DND-41 (cell line): ENCODE measurements at regions not wholly inside any gene's neighbourhood (a gene's known extent, or its start where the extent isn't known, plus 50 kb on each side); places are given as distances from the start of the nearest gene placed in this dataset.

Experiments
- ATAC-seq: fragments of 200-7000 bp; cut with Tn5 transposase; 3 replicates; pipeline ENCODE4 v1.9.1; 2021; ENCODE audit warnings: low read depth; ENCODE audit not compliant: insufficient read depth
- DNase-seq: peaks from one replicate; pipeline ENCODE4 v3.0.0-alpha.2; 2020
- H2AFZ ChIP-seq: 2 replicates; pipeline ENCODE4 v1.6.0; 2012; ENCODE audit warnings: low read depth, low read length
- H3K27ac ChIP-seq: 2 replicates; pipeline ENCODE4 v1.5.1; 2012; ENCODE audit warnings: low read length, inconsistent platforms
- H3K27me3 ChIP-seq: fragments of 200-600 bp; sonication (generic); 2 replicates; pipeline ENCODE4 v1.6.0; 2012; ENCODE audit warnings: low read length, mild to moderate bottlenecking, inconsistent platforms; ENCODE audit not compliant: insufficient read depth, poor library complexity
- H3K36me3 ChIP-seq: 2 replicates; pipeline ENCODE4 v1.5.1; 2012; ENCODE audit warnings: low read length, inconsistent platforms; ENCODE audit not compliant: insufficient read depth
- H3K4me1 ChIP-seq: 2 replicates; pipeline ENCODE4 v1.5.1; 2012; ENCODE audit warnings: mild to moderate bottlenecking, low read length; ENCODE audit not compliant: insufficient read depth
- H3K4me2 ChIP-seq: 2 replicates; pipeline ENCODE4 v1.6.0; 2012; ENCODE audit warnings: mild to moderate bottlenecking, moderate library complexity, low read length, inconsistent platforms; ENCODE audit not compliant: insufficient read depth
- H3K4me3 ChIP-seq, 2 experiments: fragments of 200-600 bp in 1 of 2; shearing (Covaris generic) in 1 of 2; 2 replicates each; pipeline ENCODE4 v1.5.1; 2012 to 2016; ENCODE audit warnings: inconsistent platforms in 2 of 2, low read length in 2 of 2, mild to moderate bottlenecking in 2 of 2, low read depth in 1 of 2, moderate library complexity in 1 of 2
- H3K79me2 ChIP-seq: 2 replicates; pipeline ENCODE4 v1.6.0; 2012; ENCODE audit warnings: low read length, inconsistent platforms; ENCODE audit not compliant: insufficient read depth
- H3K9ac ChIP-seq: 2 replicates; pipeline ENCODE4 v1.6.0; 2012; ENCODE audit warnings: low read depth, mild to moderate bottlenecking, inconsistent platforms, low read length, moderate library complexity
- H3K9me3 ChIP-seq: 2 replicates; pipeline ENCODE4 v1.5.1; 2012; ENCODE audit warnings: low read length, moderate library complexity, mild to moderate bottlenecking, inconsistent platforms; ENCODE audit not compliant: insufficient read depth, severe bottlenecking
- H4K20me1 ChIP-seq: 2 replicates; pipeline ENCODE4 v1.6.0; 2012; ENCODE audit warnings: low read length; ENCODE audit not compliant: insufficient read depth
- CTCF ChIP-seq: IDR thresholded peaks from 2 replicates; pipeline ENCODE4 v1.5.1; 2012; ENCODE audit warnings: borderline replicate concordance, low read length, moderate library complexity, mild to moderate bottlenecking; ENCODE audit not compliant: poor library complexity, severe bottlenecking; ENCODE audit errors: extremely low read depth
- EZH2 ChIP-seq: IDR thresholded peaks from 3 replicates; pipeline ENCODE4 v1.6.1; 2012; ENCODE audit warnings: borderline replicate concordance, low read depth, mild to moderate bottlenecking, moderate library complexity, low read length, inconsistent platforms; ENCODE audit not compliant: severe bottlenecking

GRCh38 chr2:175840256-175840655 is 161.8 kb downstream of the LNPK start:
- TF ChIP-seq EZH2 (no peak), CTCF (no peak)
- no peak for DNase-seq
- H4K20me1 ChIP-seq = no peaks in the 10 kb centered on the region
- H3K4me3 ChIP-seq = no peak overlapping the region
- no peak for ATAC-seq
- no peaks in the 10 kb centered on the region for H3K4me1 ChIP-seq
- H3K27ac ChIP-seq = no peak overlapping the region
- no peak overlapping the region for H3K9ac ChIP-seq
- H3K27me3 ChIP-seq = peaks cover 14% of the 10 kb centered on the region
- H3K79me2 ChIP-seq = no peaks in the 10 kb centered on the region
- H3K9me3 ChIP-seq = no peaks in the 10 kb centered on the region
- H2AFZ ChIP-seq = no peak overlapping the region
- H3K36me3 ChIP-seq = no peaks in the 10 kb centered on the region
- no peak overlapping the region for H3K4me2 ChIP-seq

- no peaks in the 10 kb centered on the region for H3K9me3 ChIP-seq
- H3K27me3 ChIP-seq = peaks cover 14% of the 10 kb centered on the region
- TF ChIP-seq EZH2 (no peak), CTCF (no peak)
- DNase-seq = no peak
- H4K20me1 ChIP-seq = no peaks in the 10 kb centered on the region
- no peaks in the 10 kb centered on the region for H3K36me3 ChIP-seq
- no peaks in the 10 kb centered on the region for H3K4me1 ChIP-seq
- no peak overlapping the region for H3K4me3 ChIP-seq
- no peak overlapping the region for H3K4me2 ChIP-seq
- ATAC-seq = no peak
- H3K9ac ChIP-seq = no peak overlapping the region
- no peak overlapping the region for H2AFZ ChIP-seq
- no peak overlapping the region for H3K27ac ChIP-seq
- no peaks in the 10 kb centered on the region for H3K79me2 ChIP-seq
Measured at GRCh38 chr2:175838979-175839378, 163.1 kb downstream of the LNPK start.

GRCh38 chr2:175837046-175837445 is 165.0 kb downstream of the LNPK start:
- Histone ChIP-seq H4K20me1 (no peaks in the 10 kb centered on the region), H3K36me3 (no peaks in the 10 kb centered on the region), H3K79me2 (no peaks in the 10 kb centered on the region), H3K4me2 (no peak overlapping the region), H2AFZ (no peak overlapping the region), H3K9ac (no peak overlapping the region), H3K27ac (no peak overlapping the region), H3K4me1 (no peaks in the 10 kb centered on the region), H3K27me3 (peaks cover 21% of the 10 kb centered on the region), H3K4me3 (no peak overlapping the region), H3K9me3 (no peaks in the 10 kb centered on the region)
- ATAC-seq (peak; percentile 44; the same call in 1 of the 3 replicates), DNase-seq (no peak)
- TF ChIP-seq CTCF = no peak
- no peak for TF ChIP-seq EZH2

GRCh38 chr2:175836361-175836760 is 165.7 kb downstream of the LNPK start:
- H3K27ac ChIP-seq = no peak overlapping the region
- H2AFZ ChIP-seq = no peak overlapping the region
- peaks cover 21% of the 10 kb centered on the region for H3K27me3 ChIP-seq
- no peaks in the 10 kb centered on the region for H3K79me2 ChIP-seq
- no peak overlapping the region for H3K4me3 ChIP-seq
- no peaks in the 10 kb centered on the region for H3K4me1 ChIP-seq
- no peak for TF ChIP-seq EZH2
- no peak for TF ChIP-seq CTCF
- H3K4me2 ChIP-seq = no peak overlapping the region
- no peak for DNase-seq
- no peaks in the 10 kb centered on the region for H4K20me1 ChIP-seq
- no peak for ATAC-seq
- no peaks in the 10 kb centered on the region for H3K36me3 ChIP-seq
- H3K9me3 ChIP-seq = no peaks in the 10 kb centered on the region
- H3K9ac ChIP-seq = no peak overlapping the region
